ENCODE measurements at regions not wholly inside any gene's neighbourhood (a gene's known extent, or its start where the extent isn't known, plus 50 kb on each side); places are given as distances from the start of the nearest gene placed in this dataset.

DNA sequence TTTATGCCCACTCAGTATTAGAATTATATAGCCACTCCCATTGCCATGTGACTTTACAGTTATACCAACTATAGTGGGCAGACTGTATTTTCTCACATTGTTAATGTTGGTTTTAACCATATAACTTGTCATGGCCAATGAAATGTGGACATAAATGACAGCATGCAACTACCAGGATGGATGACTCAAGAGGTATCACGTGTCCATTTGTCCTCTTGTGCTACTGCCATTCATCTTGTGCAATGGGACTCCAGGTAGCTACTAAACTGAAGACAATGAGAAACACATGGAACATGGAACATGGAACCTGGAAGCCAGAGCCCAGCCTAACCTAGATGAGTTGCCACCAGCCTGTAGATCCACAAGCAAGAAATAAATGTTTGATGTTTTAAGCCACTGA, 242.7 kb upstream of the IPO5 start:
- H3K27ac ChIP-seq: no peak overlapping the region
- 50 to 66% (median 64%) methylated on average over 1 of the region's 1 CpG for WGBS, 3 donors

DNA sequence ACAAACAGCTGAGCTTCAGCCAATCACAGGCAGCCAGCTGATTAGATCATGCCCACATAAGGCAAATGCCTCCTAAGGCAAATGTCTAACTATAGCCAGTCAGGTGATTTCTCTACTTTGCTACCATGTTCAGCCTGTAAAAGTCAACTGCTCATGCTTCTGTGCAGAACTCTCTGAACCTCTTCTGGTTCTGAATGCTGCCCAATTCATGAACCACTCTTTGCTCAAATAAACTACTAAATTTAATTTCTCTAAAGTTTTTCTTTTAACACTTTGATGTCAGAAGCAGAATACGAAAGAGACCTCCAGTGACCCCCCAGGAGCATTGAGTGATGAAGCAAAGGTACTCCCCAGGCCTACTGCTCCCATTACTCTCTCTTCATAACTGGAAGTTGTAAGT, 240.7 kb upstream of the IPO5 start:
- H3K27ac ChIP-seq: no peak overlapping the region
- intact Hi-C loops (cut with DNase I): no loop called here
- H3K36me3 ChIP-seq: no peaks in the 10 kb centered on the region
- H3K9me3 ChIP-seq: no peaks in the 10 kb centered on the region
- no peak overlapping the region for H3K4me3 ChIP-seq
- no peak for DNase-seq
- 73 to 92% (median 86%) methylated on average over 1 of the region's 1 CpG for WGBS, 3 donors
- no peaks in the 10 kb centered on the region for H3K4me1 ChIP-seq (ENCODE audit: insufficient read depth)
- TF ChIP-seq, protein P1, sequence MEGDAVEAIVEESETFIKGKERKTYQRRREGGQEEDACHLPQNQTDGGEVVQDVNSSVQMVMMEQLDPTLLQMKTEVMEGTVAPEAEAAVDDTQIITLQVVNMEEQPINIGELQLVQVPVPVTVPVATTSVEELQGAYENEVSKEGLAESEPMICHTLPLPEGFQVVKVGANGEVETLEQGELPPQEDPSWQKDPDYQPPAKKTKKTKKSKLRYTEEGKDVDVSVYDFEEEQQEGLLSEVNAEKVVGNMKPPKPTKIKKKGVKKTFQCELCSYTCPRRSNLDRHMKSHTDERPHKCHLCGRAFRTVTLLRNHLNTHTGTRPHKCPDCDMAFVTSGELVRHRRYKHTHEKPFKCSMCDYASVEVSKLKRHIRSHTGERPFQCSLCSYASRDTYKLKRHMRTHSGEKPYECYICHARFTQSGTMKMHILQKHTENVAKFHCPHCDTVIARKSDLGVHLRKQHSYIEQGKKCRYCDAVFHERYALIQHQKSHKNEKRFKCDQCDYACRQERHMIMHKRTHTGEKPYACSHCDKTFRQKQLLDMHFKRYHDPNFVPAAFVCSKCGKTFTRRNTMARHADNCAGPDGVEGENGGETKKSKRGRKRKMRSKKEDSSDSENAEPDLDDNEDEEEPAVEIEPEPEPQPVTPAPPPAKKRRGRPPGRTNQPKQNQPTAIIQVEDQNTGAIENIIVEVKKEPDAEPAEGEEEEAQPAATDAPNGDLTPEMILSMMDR (IDR thresholded peaks at IDR 0.05): no peak
- no peak for TF ChIP-seq EP300 (IDR thresholded peaks at IDR 0.05)
- no peak for TF ChIP-seq POLR2A (IDR thresholded peaks at IDR 0.05)
- no peaks in the 10 kb centered on the region for H3K27me3 ChIP-seq

More for the DNA sequence above, 242.7 kb upstream of the IPO5 start:
- Histone ChIP-seq H3K4me3 (no peak overlapping the region), H3K9me3 (no peaks in the 10 kb centered on the region), H3K4me1 (ENCODE audit: insufficient read depth) (no peaks in the 10 kb centered on the region), H3K27me3 (no peaks in the 10 kb centered on the region), H3K36me3 (no peaks in the 10 kb centered on the region)
- no peak for DNase-seq
- TF ChIP-seq EP300 (IDR thresholded peaks at IDR 0.05): no peak
- TF ChIP-seq, protein P1 (IDR thresholded peaks at IDR 0.05): no peak
- no peak for TF ChIP-seq POLR2A (IDR thresholded peaks at IDR 0.05)
- intact Hi-C loops (cut with DNase I): no loop called here

DNA sequence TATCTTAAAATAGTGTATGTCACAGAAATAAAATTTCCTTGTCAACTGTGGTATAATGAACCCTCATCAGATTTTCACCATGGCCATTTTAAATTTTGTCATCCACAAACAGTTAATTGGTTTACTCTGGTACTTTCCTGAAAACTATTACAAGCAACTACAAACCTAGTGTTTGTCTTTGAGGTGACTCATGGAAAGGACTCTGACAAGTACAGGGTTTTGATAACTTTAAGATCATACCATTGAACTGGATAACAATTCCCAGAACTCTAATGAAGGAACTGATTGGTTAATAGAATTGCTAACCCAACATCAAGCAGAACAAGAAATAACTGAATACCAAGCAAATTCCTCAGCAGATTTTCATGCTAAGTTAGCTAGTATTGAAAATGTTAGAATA, 237.7 kb upstream of the IPO5 start:
- TF ChIP-seq EP300 (IDR thresholded peaks at IDR 0.05): no peak
- TF ChIP-seq, protein P1 (IDR thresholded peaks at IDR 0.05): no peak
- no peak for TF ChIP-seq POLR2A (IDR thresholded peaks at IDR 0.05)
- DNase-seq: no peak
- H3K27ac ChIP-seq: no peak overlapping the region
- no peaks in the 10 kb centered on the region for H3K36me3 ChIP-seq
- no peaks in the 10 kb centered on the region for H3K27me3 ChIP-seq
- H3K4me3 ChIP-seq: no peak overlapping the region
- no peaks in the 10 kb centered on the region for H3K9me3 ChIP-seq
- no peaks in the 10 kb centered on the region for H3K4me1 ChIP-seq (ENCODE audit: insufficient read depth)
- intact Hi-C loops (cut with DNase I): no loop called here

DNA sequence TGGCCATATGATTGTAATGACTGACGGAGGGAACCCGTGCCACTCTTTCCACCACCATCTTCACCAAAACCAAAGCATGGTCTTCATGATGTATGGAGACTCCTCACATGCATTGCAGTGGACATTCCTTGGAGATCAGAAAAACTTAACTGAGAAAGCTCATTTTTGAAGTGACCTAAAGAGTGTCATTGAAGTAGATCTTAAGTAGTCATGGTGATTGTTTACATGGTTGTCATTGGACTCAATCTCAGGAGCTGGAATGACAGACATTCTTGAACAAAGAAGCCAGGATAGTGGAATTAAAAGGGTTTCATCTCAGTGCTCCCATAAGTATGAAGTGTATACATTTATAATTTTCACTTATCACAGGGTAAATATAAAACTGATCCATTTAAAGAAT, 236.7 kb upstream of the IPO5 start:
- Histone ChIP-seq H3K27ac (no peak overlapping the region), H3K4me1 (ENCODE audit: insufficient read depth) (no peaks in the 10 kb centered on the region), H3K4me3 (no peak overlapping the region), H3K27me3 (no peaks in the 10 kb centered on the region), H3K9me3 (no peaks in the 10 kb centered on the region), H3K36me3 (no peaks in the 10 kb centered on the region)
- no peak for TF ChIP-seq EP300 (IDR thresholded peaks at IDR 0.05)
- TF ChIP-seq, protein P1 (IDR thresholded peaks at IDR 0.05): no peak
- TF ChIP-seq POLR2A (IDR thresholded peaks at IDR 0.05): no peak
- intact Hi-C loops (cut with DNase I): no loop called here
- WGBS, 3 donors: 91 to 93% (median 92%) methylated on average over 2 of the region's 2 CpGs
- no peak for DNase-seq

DNA sequence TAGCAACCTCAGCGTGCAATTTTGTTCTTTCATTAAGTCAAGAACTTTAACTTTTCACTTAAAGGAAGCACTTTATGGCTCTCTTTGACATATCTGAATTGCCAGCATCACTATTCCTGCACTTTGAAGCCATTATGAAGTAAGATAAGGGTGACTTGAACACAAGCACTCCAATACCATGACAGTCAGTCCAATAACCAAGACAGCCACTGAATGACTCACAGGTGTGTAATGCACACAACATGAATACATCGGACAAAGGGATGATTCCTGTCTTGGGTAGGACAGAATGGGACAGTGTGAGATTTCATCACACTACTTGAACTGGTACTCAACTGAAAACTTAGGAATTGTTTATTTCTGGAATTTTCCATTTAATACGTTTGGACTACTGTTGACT, 233.7 kb upstream of the IPO5 start:
- Histone ChIP-seq H3K4me1 (ENCODE audit: insufficient read depth) (no peaks in the 10 kb centered on the region), H3K27ac (no peak overlapping the region), H3K9me3 (no peaks in the 10 kb centered on the region), H3K36me3 (no peaks in the 10 kb centered on the region), H3K27me3 (no peaks in the 10 kb centered on the region), H3K4me3 (no peak overlapping the region)
- DNase-seq: no peak
- intact Hi-C loops (cut with DNase I): no loop called here
- TF ChIP-seq EP300 (IDR thresholded peaks at IDR 0.05) (no peak), POLR2A (IDR thresholded peaks at IDR 0.05) (no peak)
- TF ChIP-seq, protein P1 (IDR thresholded peaks at IDR 0.05): no peak
- WGBS, 3 donors: 89 to 91% (median 90%) methylated on average over 3 of the region's 3 CpGs
